ENCODE measurements at regions not wholly inside any gene's neighbourhood (a gene's known extent, or its start where the extent isn't known, plus 50 kb on each side); places are given as distances from the start of the nearest gene placed in this dataset.

GRCh38 chr2:136522724-136523123, 242.6 kb upstream of the THSD7B start:
- H3K27me3 Mint-ChIP-seq, result peaks cover 8% of the 10 kb centered on the region
- H3K27ac Mint-ChIP-seq, result no peak overlapping the region
- H3K4me3 Mint-ChIP-seq, result no peak overlapping the region
- no peak for DNase-seq
- no peaks in the 10 kb centered on the region for H3K4me1 Mint-ChIP-seq
- H3K9me3 Mint-ChIP-seq, result no peaks in the 10 kb centered on the region
- ATAC-seq, result no peak

GRCh38 chr2:136517716-136518115, 247.6 kb upstream of the THSD7B start:
- Mint-ChIP-seq H3K27me3 (peaks cover 24% of the 10 kb centered on the region), H3K4me1 (no peaks in the 10 kb centered on the region), H3K9me3 (no peaks in the 10 kb centered on the region), H3K4me3 (no peak overlapping the region), H3K27ac (no peak overlapping the region)
- ATAC-seq (no peak), DNase-seq (no peak)

- Mint-ChIP-seq H3K4me3 (no peak overlapping the region), H3K27ac (no peak overlapping the region), H3K4me1 (no peaks in the 10 kb centered on the region), H3K27me3 (peaks cover 7% of the 10 kb centered on the region), H3K9me3 (no peaks in the 10 kb centered on the region)
- DNase-seq (no peak), ATAC-seq (no peak)
These were observed 255.1 kb upstream of the THSD7B start for GRCh38 chr2:136510244-136510643.

GRCh38 chr2:136505462-136505861, 259.9 kb upstream of the THSD7B start:
- no peaks in the 10 kb centered on the region for H3K9me3 Mint-ChIP-seq
- no peak for ATAC-seq
- DNase-seq, result no peak
- H3K27ac Mint-ChIP-seq, result no peak overlapping the region
- no peak overlapping the region for H3K4me3 Mint-ChIP-seq
- no peaks in the 10 kb centered on the region for H3K4me1 Mint-ChIP-seq
- H3K27me3 Mint-ChIP-seq, result no peaks in the 10 kb centered on the region

GRCh38 chr2:136502660-136503059, 262.7 kb upstream of the THSD7B start:
- DNase-seq (no peak), ATAC-seq (no peak)
- H3K4me1 Mint-ChIP-seq, result no peaks in the 10 kb centered on the region
- H3K27me3 Mint-ChIP-seq, result no peaks in the 10 kb centered on the region
- no peaks in the 10 kb centered on the region for H3K9me3 Mint-ChIP-seq
- H3K4me3 Mint-ChIP-seq, result no peak overlapping the region
- H3K27ac Mint-ChIP-seq, result no peak overlapping the region

- Mint-ChIP-seq H3K27ac (no peak overlapping the region), H3K4me3 (no peak overlapping the region), H3K27me3 (peaks cover 20% of the 10 kb centered on the region), H3K9me3 (peaks cover 5 to 12% of the 10 kb centered on the region in 2 donors), H3K4me1 (no peaks in the 10 kb centered on the region)
- ATAC-seq (no peak), DNase-seq (no peak)
These were observed 267.6 kb upstream of the THSD7B start for GRCh38 chr2:136497709-136498108.

- Mint-ChIP-seq H3K27ac (no peak overlapping the region), H3K27me3 (peaks cover 20% of the 10 kb centered on the region), H3K9me3 (peaks cover 5 to 14% of the 10 kb centered on the region in 2 donors), H3K4me1 (no peaks in the 10 kb centered on the region), H3K4me3 (no peak overlapping the region)
- no peak for DNase-seq
- ATAC-seq, result no peak
These were observed 268.4 kb upstream of the THSD7B start for GRCh38 chr2:136496966-136497365.

GRCh38 chr2:136495636-136496035, 269.7 kb upstream of the THSD7B start:
- ATAC-seq (no peak), DNase-seq (no peak)
- peaks cover 10 to 22% of the 10 kb centered on the region in 2 donors for H3K9me3 Mint-ChIP-seq
- peaks cover 20% of the 10 kb centered on the region for H3K27me3 Mint-ChIP-seq
- no peaks in the 10 kb centered on the region for H3K4me1 Mint-ChIP-seq
- H3K4me3 Mint-ChIP-seq, result no peak overlapping the region
- peak overlapping the region in 1 of 2 donors; percentile 0 for H3K27ac Mint-ChIP-seq

GRCh38 chr2:136492901-136493300, 272.4 kb upstream of the THSD7B start:
- peaks cover 20% of the 10 kb centered on the region for H3K27me3 Mint-ChIP-seq
- ATAC-seq (no peak), DNase-seq (no peak)
- no peak overlapping the region for H3K4me3 Mint-ChIP-seq
- no peaks in the 10 kb centered on the region for H3K4me1 Mint-ChIP-seq
- H3K27ac Mint-ChIP-seq, result no peak overlapping the region
- H3K9me3 Mint-ChIP-seq, result peaks cover 10 to 22% of the 10 kb centered on the region in 2 donors

- ATAC-seq (no peak), DNase-seq (no peak)
- peaks cover 13% of the 10 kb centered on the region for H3K27me3 Mint-ChIP-seq
- peaks cover 5 to 14% of the 10 kb centered on the region in 2 donors for H3K9me3 Mint-ChIP-seq
- H3K4me1 Mint-ChIP-seq, result no peaks in the 10 kb centered on the region
- no peak overlapping the region for H3K4me3 Mint-ChIP-seq
- no peak overlapping the region for H3K27ac Mint-ChIP-seq
These were observed 275.2 kb upstream of the THSD7B start for GRCh38 chr2:136490100-136490499.

GRCh38 chr2:136487421-136487820, 277.9 kb upstream of the THSD7B start:
- no peak for DNase-seq
- H3K27ac Mint-ChIP-seq, result no peak overlapping the region
- ATAC-seq, result no peak
- peaks cover 5 to 9% of the 10 kb centered on the region in 2 donors for H3K9me3 Mint-ChIP-seq
- H3K4me3 Mint-ChIP-seq, result no peak overlapping the region
- H3K4me1 Mint-ChIP-seq, result no peaks in the 10 kb centered on the region
- H3K27me3 Mint-ChIP-seq, result no peaks in the 10 kb centered on the region

- DNase-seq (no peak), ATAC-seq (no peak)
- no peaks in the 10 kb centered on the region for H3K9me3 Mint-ChIP-seq
These were observed 279.2 kb upstream of the THSD7B start for GRCh38 chr2:136486115-136486514.

GRCh38 chr2:136482966-136483365, 282.4 kb upstream of the THSD7B start:
- no peaks in the 10 kb centered on the region for H3K27me3 Mint-ChIP-seq
- H3K27ac Mint-ChIP-seq, result no peak overlapping the region
- DNase-seq (no peak), ATAC-seq (no peak)
- peaks cover 9 to 16% of the 10 kb centered on the region in 2 donors for H3K9me3 Mint-ChIP-seq
- no peak overlapping the region for H3K4me3 Mint-ChIP-seq
- no peaks in the 10 kb centered on the region for H3K4me1 Mint-ChIP-seq

More at GRCh38 chr2:136486115-136486514, 279.2 kb upstream of the THSD7B start:
- Mint-ChIP-seq H3K27ac (no peak overlapping the region), H3K27me3 (no peaks in the 10 kb centered on the region), H3K4me3 (no peak overlapping the region), H3K4me1 (no peaks in the 10 kb centered on the region)

- no peak for ATAC-seq
- H3K4me1 Mint-ChIP-seq, result no peaks in the 10 kb centered on the region
- peaks cover 15 to 20% of the 10 kb centered on the region in 2 donors for H3K9me3 Mint-ChIP-seq
- DNase-seq, result no peak
- H3K27ac Mint-ChIP-seq, result no peak overlapping the region
- H3K27me3 Mint-ChIP-seq, result no peaks in the 10 kb centered on the region
- H3K4me3 Mint-ChIP-seq, result no peak overlapping the region
These were observed 283.3 kb upstream of the THSD7B start for GRCh38 chr2:136482006-136482405.

- no peak overlapping the region for H3K4me3 Mint-ChIP-seq
- no peaks in the 10 kb centered on the region for H3K27me3 Mint-ChIP-seq
- DNase-seq (no peak), ATAC-seq (no peak)
- peaks cover 18 to 24% of the 10 kb centered on the region in 2 donors for H3K9me3 Mint-ChIP-seq
- no peak overlapping the region for H3K27ac Mint-ChIP-seq
- no peaks in the 10 kb centered on the region for H3K4me1 Mint-ChIP-seq
These were observed 285.6 kb upstream of the THSD7B start for GRCh38 chr2:136479696-136480095.

GRCh38 chr2:136468799-136469369, 296.5 kb upstream of the THSD7B start:
- DNase-seq (no peak), ATAC-seq (no peak)
- Mint-ChIP-seq H3K4me3 (no peak overlapping the region), H3K27me3 (peaks cover 53% of the 10 kb centered on the region), H3K27ac (no peak overlapping the region), H3K9me3 (peaks cover 12 to 27% of the 10 kb centered on the region in 2 donors), H3K4me1 (no peaks in the 10 kb centered on the region)

GRCh38 chr2:136452528-136452927, 312.8 kb upstream of the THSD7B start:
- DNase-seq, result no peak
- H3K27me3 Mint-ChIP-seq, result peaks cover 42% of the 10 kb centered on the region
- no peak overlapping the region for H3K4me3 Mint-ChIP-seq
- no peaks in the 10 kb centered on the region for H3K4me1 Mint-ChIP-seq
- no peak for ATAC-seq
- no peak overlapping the region for H3K27ac Mint-ChIP-seq
- no peaks in the 10 kb centered on the region for H3K9me3 Mint-ChIP-seq
